ENCODE measurements at regions not wholly inside any gene's neighbourhood (a gene's known extent, or its start where the extent isn't known, plus 50 kb on each side); places are given as distances from the start of the nearest gene placed in this dataset.

DNA sequence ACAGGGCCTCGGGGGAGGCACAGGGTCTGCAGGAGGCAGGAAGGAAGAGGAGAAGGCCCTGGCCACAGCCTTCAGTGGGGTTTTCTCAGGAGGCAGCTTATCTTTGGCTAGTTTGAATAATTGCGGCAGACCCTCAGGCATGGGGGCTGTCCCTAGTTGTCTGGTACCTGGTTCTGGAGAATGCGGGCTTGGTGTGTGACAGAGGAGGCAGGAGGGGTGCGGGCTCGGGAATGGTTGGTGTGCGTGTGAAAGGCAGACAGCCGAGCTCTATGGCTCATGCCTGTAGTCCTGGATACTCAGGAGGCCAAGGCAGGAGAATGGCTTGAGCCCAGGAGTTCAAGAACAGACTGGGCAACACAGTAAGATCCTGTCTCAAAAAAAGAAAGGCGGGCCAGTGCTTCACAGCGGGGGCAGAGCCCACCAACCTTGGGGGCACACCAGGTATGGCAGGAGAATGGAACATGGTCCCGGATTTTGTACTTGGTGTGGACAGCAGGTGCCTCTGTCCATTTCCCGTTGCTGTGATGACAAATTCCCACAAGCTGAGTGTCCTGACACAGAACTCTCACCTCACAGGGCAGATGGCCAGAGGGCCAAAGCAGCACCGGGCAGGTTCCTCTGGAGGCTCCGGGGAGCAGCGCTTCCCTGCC is 640.6 kb downstream of the TBC1D22A start:
- Histone ChIP-seq H3K4me2 (ENCODE audit: low read depth, low read length, poor library complexity, severe bottlenecking) (no peak overlapping the region), H3K4me3 (ENCODE audit: insufficient read depth, low read length, poor library complexity, severe bottlenecking) (no peak overlapping the region), H3K36me3 (ENCODE audit: low read length) (no peaks in the 10 kb centered on the region), H3K27me3 (ENCODE audit: low read length) (no peaks in the 10 kb centered on the region), H3K9me3 (ENCODE audit: insufficient read depth, low read length) (no peaks in the 10 kb centered on the region), H4K20me1 (ENCODE audit: low read depth, low read length) (no peaks in the 10 kb centered on the region), H3K9ac (ENCODE audit: low read length) (no peak overlapping the region), H3K79me2 (ENCODE audit: insufficient read depth, low read length) (no peaks in the 10 kb centered on the region), H3F3A (ENCODE audit: insufficient read depth) (no peaks in the 10 kb centered on the region), H3K27ac (ENCODE audit: low read depth, low read length) (no peak overlapping the region), H3K9me2 (replicated peaks; ENCODE audit: insufficient read depth, low read length) (no peaks in the 10 kb centered on the region), H2AFZ (ENCODE audit: low read depth, low read length, severe bottlenecking) (no peak overlapping the region)
- TF ChIP-seq, protein P1, sequence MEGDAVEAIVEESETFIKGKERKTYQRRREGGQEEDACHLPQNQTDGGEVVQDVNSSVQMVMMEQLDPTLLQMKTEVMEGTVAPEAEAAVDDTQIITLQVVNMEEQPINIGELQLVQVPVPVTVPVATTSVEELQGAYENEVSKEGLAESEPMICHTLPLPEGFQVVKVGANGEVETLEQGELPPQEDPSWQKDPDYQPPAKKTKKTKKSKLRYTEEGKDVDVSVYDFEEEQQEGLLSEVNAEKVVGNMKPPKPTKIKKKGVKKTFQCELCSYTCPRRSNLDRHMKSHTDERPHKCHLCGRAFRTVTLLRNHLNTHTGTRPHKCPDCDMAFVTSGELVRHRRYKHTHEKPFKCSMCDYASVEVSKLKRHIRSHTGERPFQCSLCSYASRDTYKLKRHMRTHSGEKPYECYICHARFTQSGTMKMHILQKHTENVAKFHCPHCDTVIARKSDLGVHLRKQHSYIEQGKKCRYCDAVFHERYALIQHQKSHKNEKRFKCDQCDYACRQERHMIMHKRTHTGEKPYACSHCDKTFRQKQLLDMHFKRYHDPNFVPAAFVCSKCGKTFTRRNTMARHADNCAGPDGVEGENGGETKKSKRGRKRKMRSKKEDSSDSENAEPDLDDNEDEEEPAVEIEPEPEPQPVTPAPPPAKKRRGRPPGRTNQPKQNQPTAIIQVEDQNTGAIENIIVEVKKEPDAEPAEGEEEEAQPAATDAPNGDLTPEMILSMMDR (IDR thresholded peaks at IDR 0.05; ENCODE audit: insufficient read depth, low read length, poor library complexity, severe bottlenecking), result no peak
- TF ChIP-seq EZH2phosphoT487 (conservative IDR thresholded peaks at IDR 0.05; ENCODE audit: low read length), result no peak

GRCh38 chr22:47401976-47402770 is 639.7 kb downstream of the TBC1D22A start:
- H3K9ac ChIP-seq (ENCODE audit: low read length), result no peak overlapping the region
- no peaks in the 10 kb centered on the region for H3F3A ChIP-seq (ENCODE audit: insufficient read depth)
- H3K4me3 ChIP-seq (ENCODE audit: insufficient read depth, low read length, poor library complexity, severe bottlenecking), result no peak overlapping the region
- no peaks in the 10 kb centered on the region for H3K27me3 ChIP-seq (ENCODE audit: low read length)
- no peaks in the 10 kb centered on the region for H3K79me2 ChIP-seq (ENCODE audit: insufficient read depth, low read length)
- H3K27ac ChIP-seq (ENCODE audit: low read depth, low read length), result no peak overlapping the region
- no peaks in the 10 kb centered on the region for H4K20me1 ChIP-seq (ENCODE audit: low read depth, low read length)
- H3K4me2 ChIP-seq (ENCODE audit: low read depth, low read length, poor library complexity, severe bottlenecking), result no peak overlapping the region
- TF ChIP-seq, protein P1 (IDR thresholded peaks at IDR 0.05; ENCODE audit: insufficient read depth, low read length, poor library complexity, severe bottlenecking), result no peak
- no peak for TF ChIP-seq EZH2phosphoT487 (conservative IDR thresholded peaks at IDR 0.05; ENCODE audit: low read length)
- H3K9me2 ChIP-seq (replicated peaks; ENCODE audit: insufficient read depth, low read length), result no peaks in the 10 kb centered on the region
- H3K36me3 ChIP-seq (ENCODE audit: low read length), result no peaks in the 10 kb centered on the region
- no peak overlapping the region for H2AFZ ChIP-seq (ENCODE audit: low read depth, low read length, severe bottlenecking)
- no peaks in the 10 kb centered on the region for H3K9me3 ChIP-seq (ENCODE audit: insufficient read depth, low read length)

GRCh38 chr22:47401592-47401898 is 639.1 kb downstream of the TBC1D22A start:
- Histone ChIP-seq H3K9ac (ENCODE audit: low read length) (no peak overlapping the region), H3K27me3 (ENCODE audit: low read length) (no peaks in the 10 kb centered on the region), H3K79me2 (ENCODE audit: insufficient read depth, low read length) (no peaks in the 10 kb centered on the region), H3K4me3 (ENCODE audit: insufficient read depth, low read length, poor library complexity, severe bottlenecking) (no peak overlapping the region), H3K4me2 (ENCODE audit: low read depth, low read length, poor library complexity, severe bottlenecking) (no peak overlapping the region), H3F3A (ENCODE audit: insufficient read depth) (no peaks in the 10 kb centered on the region), H3K36me3 (ENCODE audit: low read length) (no peaks in the 10 kb centered on the region), H3K9me3 (ENCODE audit: insufficient read depth, low read length) (no peaks in the 10 kb centered on the region), H3K9me2 (replicated peaks; ENCODE audit: insufficient read depth, low read length) (no peaks in the 10 kb centered on the region), H4K20me1 (ENCODE audit: low read depth, low read length) (no peaks in the 10 kb centered on the region), H2AFZ (ENCODE audit: low read depth, low read length, severe bottlenecking) (no peak overlapping the region), H3K27ac (ENCODE audit: low read depth, low read length) (no peak overlapping the region)
- TF ChIP-seq, protein P1 (IDR thresholded peaks at IDR 0.05; ENCODE audit: insufficient read depth, low read length, poor library complexity, severe bottlenecking), result no peak
- no peak for TF ChIP-seq EZH2phosphoT487 (conservative IDR thresholded peaks at IDR 0.05; ENCODE audit: low read length)
